ENCODE measurements at regions not wholly inside any gene's neighbourhood (a gene's known extent, or its start where the extent isn't known, plus 50 kb on each side); places are given as distances from the start of the nearest gene placed in this dataset.

GRCh38 chr16:26196310-26196709, 504.6 kb downstream of the HS3ST4 start:
- TF ChIP-seq CTCF (IDR thresholded peaks at IDR 0.05) (no peak), POLR2A (IDR thresholded peaks at IDR 0.05) (no peak)
